C4-2B (cell line): ENCODE measurements at regions not wholly inside any gene's neighbourhood (a gene's known extent, or its start where the extent isn't known, plus 50 kb on each side); places are given as distances from the start of the nearest gene placed in this dataset.

ENCODE experiments used
- ZFX ChIP-seq: fragments of 450-650 bp; IDR thresholded peaks from 2 replicates; pipeline ENCODE4 v1.6.1; 2017
- TF ChIP-seq, protein P1 (sequence below): fragments of 450-650 bp; conservative IDR thresholded peaks from 2 replicates; pipeline ENCODE4 v1.5.1; 2017; ENCODE audit warnings: mild to moderate bottlenecking

DNA sequence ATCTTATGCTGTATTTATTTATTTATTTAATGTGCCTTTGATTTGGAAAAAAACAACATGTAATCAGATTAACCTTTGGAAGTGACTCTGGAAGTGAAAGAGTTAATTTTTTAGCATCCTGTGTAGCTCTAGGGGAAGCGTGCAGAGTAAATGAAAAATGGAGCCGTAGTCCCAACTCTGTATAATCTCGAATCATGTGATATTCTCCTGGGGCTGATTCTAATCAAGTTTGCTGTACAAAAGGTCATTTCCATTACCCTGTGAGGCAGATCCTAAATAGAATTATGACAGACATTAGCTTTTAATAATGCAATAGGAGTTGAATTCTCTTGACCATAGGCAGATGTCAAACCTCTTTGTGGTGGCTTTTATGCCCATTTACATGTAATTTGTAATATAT is 238.6 kb upstream of the CSNK1A1L start:
- TF ChIP-seq, protein P1, sequence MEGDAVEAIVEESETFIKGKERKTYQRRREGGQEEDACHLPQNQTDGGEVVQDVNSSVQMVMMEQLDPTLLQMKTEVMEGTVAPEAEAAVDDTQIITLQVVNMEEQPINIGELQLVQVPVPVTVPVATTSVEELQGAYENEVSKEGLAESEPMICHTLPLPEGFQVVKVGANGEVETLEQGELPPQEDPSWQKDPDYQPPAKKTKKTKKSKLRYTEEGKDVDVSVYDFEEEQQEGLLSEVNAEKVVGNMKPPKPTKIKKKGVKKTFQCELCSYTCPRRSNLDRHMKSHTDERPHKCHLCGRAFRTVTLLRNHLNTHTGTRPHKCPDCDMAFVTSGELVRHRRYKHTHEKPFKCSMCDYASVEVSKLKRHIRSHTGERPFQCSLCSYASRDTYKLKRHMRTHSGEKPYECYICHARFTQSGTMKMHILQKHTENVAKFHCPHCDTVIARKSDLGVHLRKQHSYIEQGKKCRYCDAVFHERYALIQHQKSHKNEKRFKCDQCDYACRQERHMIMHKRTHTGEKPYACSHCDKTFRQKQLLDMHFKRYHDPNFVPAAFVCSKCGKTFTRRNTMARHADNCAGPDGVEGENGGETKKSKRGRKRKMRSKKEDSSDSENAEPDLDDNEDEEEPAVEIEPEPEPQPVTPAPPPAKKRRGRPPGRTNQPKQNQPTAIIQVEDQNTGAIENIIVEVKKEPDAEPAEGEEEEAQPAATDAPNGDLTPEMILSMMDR = no peak
- TF ChIP-seq ZFX = no peak
